ENCODE measurements at regions not wholly inside any gene's neighbourhood (a gene's known extent, or its start where the extent isn't known, plus 50 kb on each side); places are given as distances from the start of the nearest gene placed in this dataset.

GRCh38 chr16:50474138-50474537 lies 74.1 kb upstream of the NKD1 start:
- TF ChIP-seq, protein P1, sequence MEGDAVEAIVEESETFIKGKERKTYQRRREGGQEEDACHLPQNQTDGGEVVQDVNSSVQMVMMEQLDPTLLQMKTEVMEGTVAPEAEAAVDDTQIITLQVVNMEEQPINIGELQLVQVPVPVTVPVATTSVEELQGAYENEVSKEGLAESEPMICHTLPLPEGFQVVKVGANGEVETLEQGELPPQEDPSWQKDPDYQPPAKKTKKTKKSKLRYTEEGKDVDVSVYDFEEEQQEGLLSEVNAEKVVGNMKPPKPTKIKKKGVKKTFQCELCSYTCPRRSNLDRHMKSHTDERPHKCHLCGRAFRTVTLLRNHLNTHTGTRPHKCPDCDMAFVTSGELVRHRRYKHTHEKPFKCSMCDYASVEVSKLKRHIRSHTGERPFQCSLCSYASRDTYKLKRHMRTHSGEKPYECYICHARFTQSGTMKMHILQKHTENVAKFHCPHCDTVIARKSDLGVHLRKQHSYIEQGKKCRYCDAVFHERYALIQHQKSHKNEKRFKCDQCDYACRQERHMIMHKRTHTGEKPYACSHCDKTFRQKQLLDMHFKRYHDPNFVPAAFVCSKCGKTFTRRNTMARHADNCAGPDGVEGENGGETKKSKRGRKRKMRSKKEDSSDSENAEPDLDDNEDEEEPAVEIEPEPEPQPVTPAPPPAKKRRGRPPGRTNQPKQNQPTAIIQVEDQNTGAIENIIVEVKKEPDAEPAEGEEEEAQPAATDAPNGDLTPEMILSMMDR (IDR thresholded peaks at IDR 0.05) = no peak
- no peak for TF ChIP-seq POLR2AphosphoS5 (IDR thresholded peaks at IDR 0.05)
- no peak for TF ChIP-seq POLR2A (IDR thresholded peaks at IDR 0.05)

Measured in upper lobe of left lung (tissue), 4 donors.